NCI-H1694 treated with DMSO at 0.1 percent for 48 hours (cell line): ENCODE measurements at regions not wholly inside any gene's neighbourhood (a gene's known extent, or its start where the extent isn't known, plus 50 kb on each side); places are given as distances from the start of the nearest gene placed in this dataset.
"Not testable (repeated sequence)": the region's sequence is repeated elsewhere in the genome, so short reads cannot be mapped to it uniquely, and the experiment has no call there.

ENCODE experiments used
- DNase-seq: peaks from one replicate; lab custom pipeline; 2025; lab: John Stamatoyannopoulos, UW

- no peak for DNase-seq
Measured at GRCh38 chr2:167843657-167844056, 403.7 kb downstream of the STK39 start.

GRCh38 chr2:167843217-167843616 is 404.2 kb downstream of the STK39 start:
- DNase-seq: no peak

GRCh38 chr2:167842047-167842446 is 405.3 kb downstream of the STK39 start:
- no peak for DNase-seq

GRCh38 chr2:167835290-167835689 is 412.1 kb downstream of the STK39 start:
- DNase-seq: not testable (repeated sequence)

GRCh38 chr2:167834707-167835106 is 412.7 kb downstream of the STK39 start:
- DNase-seq: no peak

- no peak for DNase-seq
Measured at GRCh38 chr2:167833294-167833693, 414.1 kb downstream of the STK39 start.

- no peak for DNase-seq
Measured at GRCh38 chr2:167832868-167833287, 414.5 kb downstream of the STK39 start.

- no peak for DNase-seq
Measured at GRCh38 chr2:167827352-167828097, 419.9 kb downstream of the STK39 start.

GRCh38 chr2:167826906-167827305 is 420.5 kb downstream of the STK39 start:
- DNase-seq: no peak

GRCh38 chr2:167825664-167826063 is 421.7 kb downstream of the STK39 start:
- DNase-seq: no peak

- DNase-seq: no peak
Measured at GRCh38 chr2:167822690-167823465, 424.5 kb downstream of the STK39 start.

- no peak for DNase-seq
Measured at GRCh38 chr2:167820488-167820887, 426.9 kb downstream of the STK39 start.

- DNase-seq: no peak
Measured at GRCh38 chr2:167818521-167818920, 428.9 kb downstream of the STK39 start.

- DNase-seq: no peak
Measured at GRCh38 chr2:167817908-167818307, 429.5 kb downstream of the STK39 start.

GRCh38 chr2:167817422-167817821 is 430.0 kb downstream of the STK39 start:
- no peak for DNase-seq

GRCh38 chr2:167816874-167817290 is 430.5 kb downstream of the STK39 start:
- DNase-seq: no peak

- no peak for DNase-seq
Measured at GRCh38 chr2:167814881-167815718, 432.3 kb downstream of the STK39 start.

- DNase-seq: not testable (repeated sequence)
Measured at GRCh38 chr2:167814482-167814880, 432.9 kb downstream of the STK39 start.

- not testable (repeated sequence) for DNase-seq
Measured at GRCh38 chr2:167809799-167810198, 437.6 kb downstream of the STK39 start.

GRCh38 chr2:167803449-167803988 is 443.9 kb downstream of the STK39 start:
- no peak for DNase-seq

- DNase-seq: no peak
Measured at GRCh38 chr2:167794554-167795255, 452.7 kb downstream of the STK39 start.
